M059J (cell line): ENCODE measurements at regions not wholly inside any gene's neighbourhood (a gene's known extent, or its start where the extent isn't known, plus 50 kb on each side); places are given as distances from the start of the nearest gene placed in this dataset.
"Not testable (repeated sequence)": the region's sequence is repeated elsewhere in the genome, so short reads cannot be mapped to it uniquely, and the experiment has no call there.

Experiments
- DNase-seq: peaks from one replicate; pipeline ENCODE4 v3.0.0-alpha.2; 2012; ENCODE audit warnings: low read depth

DNA sequence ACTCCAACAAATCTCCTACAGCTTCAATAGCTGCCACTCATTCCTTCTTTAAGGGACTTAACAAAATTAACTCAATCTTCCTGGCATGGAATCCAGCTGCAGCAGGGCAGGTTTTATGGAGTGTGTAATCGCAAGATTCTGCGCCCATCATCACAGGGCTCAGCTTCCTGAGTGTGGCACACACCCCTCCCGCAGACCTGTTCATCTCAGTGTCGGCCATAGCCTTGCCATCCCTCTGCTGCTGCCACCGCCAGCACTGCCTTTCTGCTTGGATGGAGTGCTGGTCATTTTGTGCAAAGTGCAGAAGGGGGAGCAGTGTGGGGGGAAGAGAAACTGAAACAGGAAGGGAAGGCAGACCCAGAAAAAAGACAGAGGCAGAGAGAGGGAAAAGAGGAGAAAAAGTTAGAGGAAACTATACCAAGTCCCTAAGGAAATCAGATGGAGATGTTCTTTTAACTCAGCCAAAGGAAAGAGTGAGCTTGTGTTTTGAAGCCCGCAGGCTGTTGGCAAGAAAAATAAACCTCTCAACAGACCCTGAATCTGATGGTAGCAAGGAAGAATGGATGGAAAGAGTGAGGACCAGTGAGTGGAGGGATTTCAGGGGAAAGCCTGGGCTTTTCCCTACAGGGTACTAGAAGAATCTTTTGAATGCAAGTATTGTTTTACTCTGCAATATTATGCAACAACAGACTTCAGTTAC, 324.2 kb downstream of the SEC16B start:
- no peak for DNase-seq

DNA sequence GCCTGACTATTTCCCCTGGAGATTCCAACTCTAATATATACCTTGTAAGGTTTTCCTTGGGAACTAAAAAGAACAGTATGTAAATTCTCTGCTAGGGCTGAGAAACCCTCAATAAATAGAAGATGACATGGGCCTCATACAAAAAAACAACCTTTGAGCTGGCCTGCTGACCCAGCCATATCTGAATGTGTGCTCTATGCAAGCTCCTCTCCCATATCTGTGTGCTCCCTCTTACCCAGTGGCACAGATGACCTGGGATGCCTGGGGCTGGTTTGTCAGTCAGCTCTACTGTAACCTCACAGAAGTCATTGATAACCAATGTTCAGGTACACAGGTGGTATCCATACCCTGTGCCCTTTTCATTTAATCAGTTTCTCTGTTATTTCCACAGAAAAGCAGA, 329.2 kb downstream of the SEC16B start:
- DNase-seq, result no peak

DNA sequence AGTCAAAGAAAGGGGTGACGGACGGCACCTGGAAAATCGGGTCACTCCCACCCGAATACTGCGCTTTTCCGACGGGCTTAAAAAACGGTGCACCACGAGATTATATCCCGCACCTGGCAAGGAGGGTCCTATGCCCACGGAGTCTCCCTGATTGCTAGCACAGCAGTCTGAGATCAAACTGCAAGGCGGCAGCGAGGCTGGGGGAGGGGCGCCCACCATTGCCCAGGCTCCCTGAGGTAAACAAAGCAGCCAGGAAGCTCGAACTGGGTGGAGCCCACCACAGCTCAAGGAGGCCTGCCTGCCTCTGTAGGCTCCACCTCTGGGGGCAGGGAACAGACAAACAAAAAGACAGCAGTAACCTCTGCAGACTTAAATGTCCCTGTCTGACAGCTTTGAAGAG, 335.7 kb downstream of the SEC16B start:
- not testable (repeated sequence) for DNase-seq

GRCh38 chr1:177632923-177633615, 336.8 kb downstream of the SEC16B start:
- DNase-seq, result no peak

DNA sequence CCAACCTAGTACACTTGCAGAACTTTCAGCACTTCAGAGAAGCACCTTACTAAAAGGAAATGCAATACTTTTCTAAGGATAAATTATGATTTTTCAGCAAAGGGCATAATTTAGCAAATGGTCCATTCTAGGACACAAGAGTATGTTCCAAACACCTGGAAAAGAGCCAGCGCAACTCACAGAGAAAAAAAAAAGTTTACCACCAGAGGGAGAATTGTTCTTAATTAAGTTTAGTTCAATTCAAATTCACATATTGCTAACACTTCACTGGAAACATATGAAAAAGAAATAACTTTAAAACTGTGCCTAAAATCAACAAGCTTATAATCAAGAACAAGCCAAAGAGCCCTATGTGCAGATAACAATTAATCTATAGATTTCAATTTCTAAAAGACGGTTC, 338.1 kb downstream of the SEC16B start:
- DNase-seq, result no peak

GRCh38 chr1:177629526-177629925, 340.3 kb downstream of the SEC16B start:
- no peak for DNase-seq

- no peak for DNase-seq
Observed at GRCh38 chr1:177627148-177627910, 342.5 kb downstream of the SEC16B start.

DNA sequence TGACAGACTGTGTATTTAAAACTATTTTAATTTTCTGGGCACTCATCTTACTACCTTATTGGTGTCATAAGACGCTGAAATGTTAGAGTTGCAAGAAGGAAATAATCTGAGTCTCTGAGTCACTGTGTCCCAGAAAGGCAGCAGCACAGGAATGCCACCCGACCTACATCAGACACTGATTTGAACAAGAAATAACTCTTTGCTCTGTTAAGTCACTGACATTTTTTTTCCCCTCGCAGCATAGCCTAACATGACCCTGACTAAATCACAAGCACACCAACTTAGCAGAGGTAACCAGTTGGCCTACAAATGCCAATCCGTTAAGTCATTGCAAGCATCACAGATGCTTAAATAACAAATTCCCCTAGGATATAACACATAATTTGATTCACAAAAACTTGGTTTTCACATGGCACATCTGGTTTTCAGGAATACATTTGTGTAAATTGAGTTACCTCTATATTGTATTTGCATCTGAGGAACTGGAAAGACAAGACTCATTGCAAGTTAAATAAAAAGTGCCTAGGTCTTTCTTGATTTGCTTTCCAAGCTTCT, 349.1 kb downstream of the SEC16B start:
- DNase-seq, result no peak

DNA sequence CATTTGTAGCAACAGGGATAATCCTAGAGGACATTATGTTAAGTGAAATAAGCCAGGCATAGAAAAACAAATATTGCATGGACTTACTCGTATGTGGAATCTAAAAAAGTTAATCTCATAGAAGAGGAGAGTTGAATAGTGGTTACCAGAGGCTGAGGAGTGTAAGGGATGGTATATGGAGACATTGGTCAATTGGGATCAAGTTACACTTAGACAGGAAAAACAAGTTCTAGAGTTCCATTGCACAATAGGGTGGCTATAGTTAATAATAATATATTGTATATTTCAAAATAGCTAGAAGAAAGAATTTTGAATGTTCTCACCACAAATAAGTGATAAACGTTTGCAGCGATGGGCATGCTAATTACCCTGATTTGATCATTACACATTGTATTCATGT, 354.6 kb downstream of the SEC16B start:
- no peak for DNase-seq

DNA sequence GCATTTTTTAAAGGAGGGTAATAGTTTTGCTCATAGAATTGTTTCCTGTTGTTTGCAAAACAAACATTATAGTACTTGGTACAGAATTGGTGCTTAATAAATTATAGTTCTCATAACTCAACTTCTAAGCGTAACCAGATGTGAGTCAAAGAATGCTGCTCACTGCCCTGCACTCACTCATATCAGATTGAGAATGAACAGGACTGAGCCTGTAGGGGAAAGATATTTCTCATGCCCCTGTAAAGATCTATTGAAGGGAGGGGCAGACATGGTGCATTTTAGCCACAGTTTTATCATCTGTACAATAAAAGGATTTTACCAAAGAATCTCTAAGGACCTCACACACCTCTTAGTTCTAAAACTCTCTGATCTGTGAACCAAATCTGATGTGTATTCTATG, 358.5 kb downstream of the SEC16B start:
- no peak for DNase-seq

DNA sequence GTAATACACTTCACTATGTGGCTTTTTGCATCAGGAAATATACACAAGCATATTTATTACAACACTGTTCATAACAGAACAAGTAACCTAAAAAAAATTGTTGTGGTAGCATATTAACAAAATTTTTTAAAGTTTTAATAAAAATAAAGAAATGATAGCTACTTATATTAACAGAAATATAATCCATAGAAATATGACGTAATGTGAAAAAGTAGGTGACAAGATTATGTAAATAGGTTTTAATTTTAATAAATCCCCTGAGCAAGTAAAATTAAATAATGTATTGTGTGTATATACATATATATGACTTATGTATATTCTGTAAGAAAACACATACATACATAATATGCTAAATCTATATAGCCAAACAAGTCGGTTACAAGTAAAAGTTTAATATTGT, 359.9 kb downstream of the SEC16B start:
- DNase-seq, result no peak

- no peak for DNase-seq
Observed at GRCh38 chr1:177600936-177601335, 368.9 kb downstream of the SEC16B start.

DNA sequence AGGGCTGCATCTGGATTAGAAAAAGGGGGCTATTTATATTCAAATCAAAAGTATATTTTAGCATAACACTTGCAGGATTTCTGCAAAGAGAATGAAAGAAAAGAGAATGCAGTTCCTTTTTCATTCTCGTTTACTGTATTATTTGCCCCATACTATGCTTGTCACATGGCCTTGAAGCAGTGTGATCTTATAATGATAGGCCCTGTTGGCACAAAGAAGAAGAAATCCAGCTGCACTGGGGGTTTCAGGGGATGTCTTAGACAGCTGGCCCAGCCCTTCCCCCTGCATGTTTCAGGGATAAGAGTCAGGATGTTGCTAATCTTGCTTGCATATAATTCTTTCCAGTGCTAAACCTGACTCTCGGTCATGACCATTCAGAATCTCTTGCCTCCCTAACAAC, 369.5 kb downstream of the SEC16B start:
- DNase-seq, result no peak

GRCh38 chr1:177597393-177597792, 372.5 kb downstream of the SEC16B start:
- no peak for DNase-seq

DNA sequence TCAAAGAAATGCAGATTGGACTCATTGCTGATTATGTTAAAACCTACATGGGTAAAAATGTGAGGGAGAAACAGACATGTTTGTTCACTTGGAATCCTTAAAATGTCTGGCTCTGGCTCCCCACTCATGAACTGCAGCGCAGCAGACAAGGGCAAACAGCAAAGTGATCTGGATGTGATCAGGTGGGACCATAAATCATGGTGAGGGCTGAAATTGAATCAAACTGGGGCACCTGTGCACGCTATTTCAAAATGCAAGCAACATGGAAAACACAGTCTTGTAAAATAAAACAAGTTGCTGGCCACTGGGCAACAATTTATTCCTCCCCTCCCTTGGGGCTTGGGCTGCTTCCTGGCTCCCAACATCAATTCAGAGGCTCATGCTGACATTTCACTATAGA, 373.4 kb downstream of the SEC16B start:
- DNase-seq, result no peak

GRCh38 chr1:177593105-177593504, 376.8 kb downstream of the SEC16B start:
- DNase-seq, result no peak

GRCh38 chr1:177592624-177593023, 377.2 kb downstream of the SEC16B start:
- no peak for DNase-seq

GRCh38 chr1:177591155-177591554, 378.7 kb downstream of the SEC16B start:
- no peak for DNase-seq

- no peak for DNase-seq
Observed at GRCh38 chr1:177589166-177589565, 380.7 kb downstream of the SEC16B start.

- peak; percentile 1 for DNase-seq
Observed at GRCh38 chr1:177586429-177586828, 383.4 kb downstream of the SEC16B start.

DNA sequence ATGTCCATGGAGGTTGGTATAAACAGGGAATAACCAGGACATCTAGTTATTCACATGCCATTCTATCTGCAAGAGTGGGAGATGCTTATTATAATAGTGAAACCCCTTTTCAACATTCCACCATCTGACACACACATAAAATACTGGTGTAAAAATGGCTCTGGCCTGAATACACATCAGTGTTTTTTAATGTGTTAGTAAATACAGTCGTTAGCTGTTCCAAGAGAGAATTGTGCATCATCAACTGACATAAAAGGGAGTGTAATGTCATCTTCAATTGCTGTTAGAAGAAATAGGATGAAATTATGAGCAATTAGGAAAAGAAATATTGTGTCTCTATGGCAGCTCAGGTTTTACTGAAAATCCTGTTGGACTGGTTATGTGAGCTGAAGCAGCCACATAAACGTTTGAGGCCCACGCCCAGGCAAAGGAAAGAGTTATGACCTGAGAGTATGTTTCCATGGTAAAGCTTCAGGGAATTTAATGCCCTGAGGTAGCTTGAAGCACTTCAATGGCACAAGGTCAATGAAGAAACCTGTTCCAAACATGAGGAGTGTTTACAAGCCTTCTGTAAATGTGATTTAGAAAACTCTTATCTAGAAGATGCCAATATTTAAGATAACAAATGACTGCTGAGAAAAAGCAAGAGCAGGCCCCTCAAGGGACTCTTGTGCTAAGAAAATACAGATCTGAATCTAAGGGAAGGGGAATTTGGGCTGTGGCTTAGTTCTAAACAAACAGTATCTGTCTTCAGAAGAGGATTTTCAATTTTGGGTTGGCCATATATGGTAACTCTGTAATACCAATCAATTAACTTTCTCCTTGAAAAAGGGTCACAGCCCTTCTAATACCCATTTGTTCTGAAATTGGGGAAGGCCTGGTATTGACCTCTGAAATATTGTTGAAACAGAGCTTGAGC, 384.3 kb downstream of the SEC16B start:
- DNase-seq, result no peak

DNA sequence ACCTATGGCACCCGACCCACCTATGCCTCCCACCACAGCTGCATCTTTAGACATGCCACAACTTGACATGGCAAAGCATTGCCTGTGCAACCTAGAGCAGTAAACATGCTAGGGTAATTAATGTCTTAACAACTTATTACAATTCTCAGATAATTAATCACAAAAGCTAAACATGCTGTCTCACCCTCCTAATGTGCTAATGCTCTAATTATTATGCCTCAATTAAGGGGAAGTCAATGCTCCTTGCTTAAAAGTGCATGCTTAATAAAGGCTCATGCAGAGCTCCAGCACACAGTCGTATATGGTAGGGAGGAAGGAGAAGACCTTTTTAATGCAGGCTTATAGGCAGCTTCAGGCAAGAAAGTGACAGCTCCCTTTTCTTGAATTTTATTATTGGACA, 396.0 kb downstream of the SEC16B start:
- DNase-seq, result no peak
